Naive thymus-derived CD4-positive, alpha-beta T cell (primary cell): ENCODE measurements at regions not wholly inside any gene's neighbourhood (a gene's known extent, or its start where the extent isn't known, plus 50 kb on each side); places are given as distances from the start of the nearest gene placed in this dataset.
A peak's percentile ranks its signal among the peaks of the same experiment; 100 is the strongest.
"Not testable (repeated sequence)": the region's sequence is repeated elsewhere in the genome, so short reads cannot be mapped to it uniquely, and the experiment has no call there.

Experiments
- ATAC-seq: fragments of 150-1000 bp; cut with Tn5 transposase; 2 replicates; pipeline ENCODE4 v1.10.0; 2021; ENCODE audit warnings: mild to moderate bottlenecking, moderate library complexity
- CTCF ChIA-PET: fragments of 350-600 bp; sonication (Branson Sonifier 250); formaldehyde crosslinking; loops from one replicate; lab custom pipeline; 2021; ENCODE audit warnings: antibody characterized with exemption; lab: Charles Lee
- POLR2A ChIA-PET: fragments of 350-600 bp; sonication (Branson Sonifier 250); formaldehyde crosslinking; loops from one replicate; lab custom pipeline; 2021; ENCODE audit warnings: antibody characterized with exemption, inconsistent platforms; lab: Charles Lee
- DNase-seq, 9 donors: peaks; one replicate each; pipeline versions ENCODE4 v3.0.0 to v3.0.0-alpha.2; 2020 to 2022; ENCODE audit warnings: mixed read lengths in 1 of 9
- H3K27ac ChIP-seq: one replicate; pipeline ENCODE4 v1.7.0; 2013; ENCODE audit warnings: mild to moderate bottlenecking, low read depth, low read length, moderate library complexity
- H3K27me3 ChIP-seq, 2 donors: one replicate each; pipeline ENCODE4 v1.7.0; 2013; ENCODE audit warnings: low read length in 2 of 2, mild to moderate bottlenecking in 2 of 2, moderate library complexity in 2 of 2; ENCODE audit not compliant: control insufficient read depth in 2 of 2, insufficient read depth in 2 of 2
- H3K36me3 ChIP-seq, 3 experiments: 1 replicate in 2 of 3; 2 replicates in 1 of 3; pipeline ENCODE4 v1.7.0; 2013; ENCODE audit warnings: low read length in 3 of 3, mild to moderate bottlenecking in 3 of 3, moderate library complexity in 1 of 3; ENCODE audit not compliant: insufficient read depth in 3 of 3, control insufficient read depth in 2 of 3
- H3K4me1 ChIP-seq, 2 donors: one replicate each; pipeline ENCODE4 v1.7.0; 2013; ENCODE audit warnings: low read length in 2 of 2, mild to moderate bottlenecking in 2 of 2, moderate library complexity in 1 of 2; ENCODE audit not compliant: control insufficient read depth in 2 of 2, insufficient read depth in 2 of 2
- H3K4me3 ChIP-seq: 2 replicates; pipeline ENCODE4 v1.7.0; 2013; ENCODE audit warnings: mild to moderate bottlenecking, low read length
- H3K9me3 ChIP-seq, 3 experiments: 1 replicate in 2 of 3; 2 replicates in 1 of 3; pipeline ENCODE4 v1.7.0; 2013; ENCODE audit warnings: low read length in 3 of 3; ENCODE audit not compliant: control insufficient read depth in 2 of 3
- H3K27ac Mint-ChIP-seq, 9 donors: one replicate each; pipeline ENCODE4 v1.8.0; 2020 to 2022; ENCODE audit warnings: mixed read lengths in 9 of 9, mild to moderate bottlenecking in 8 of 9, moderate library complexity in 5 of 9, inconsistent platforms in 2 of 9
- H3K27me3 Mint-ChIP-seq, 5 donors: one replicate each; pipeline ENCODE4 v1.8.0; 2021 to 2022; ENCODE audit warnings: mixed read lengths in 5 of 5, mild to moderate bottlenecking in 1 of 5
- H3K36me3 Mint-ChIP-seq, 5 donors: one replicate each; pipeline ENCODE4 v1.8.0; 2020 to 2022; ENCODE audit warnings: mixed read lengths in 5 of 5, mild to moderate bottlenecking in 3 of 5, inconsistent platforms in 1 of 5
- H3K4me1 Mint-ChIP-seq, 7 donors: one replicate each; pipeline ENCODE4 v1.8.0; 2020 to 2022; ENCODE audit warnings: mixed read lengths in 7 of 7, mild to moderate bottlenecking in 3 of 7, inconsistent platforms in 1 of 7
- H3K4me3 Mint-ChIP-seq, 10 donors: one replicate each; pipeline ENCODE4 v1.8.0; 2020 to 2022; ENCODE audit warnings: mild to moderate bottlenecking in 10 of 10, mixed read lengths in 10 of 10, moderate library complexity in 6 of 10, inconsistent platforms in 2 of 10
- H3K9me3 Mint-ChIP-seq, 11 donors: one replicate each; pipeline ENCODE4 v1.8.0; 2020 to 2022; ENCODE audit warnings: mixed read lengths in 11 of 11, mild to moderate bottlenecking in 4 of 11, inconsistent platforms in 1 of 11, moderate library complexity in 1 of 11
- intact Hi-C, 2 donors: fragments of 100-400 bp; cut with micrococcal nuclease; formaldehyde crosslinking; loops; one replicate each; pipeline ENCODE4 v1.15.1; 2023

GRCh38 chr17:70953140-70953539 lies 783.8 kb downstream of the KCNJ2 start:
- POLR2A ChIA-PET, H3K4me1 ChIP-seq, ATAC-seq, H3K4me1 Mint-ChIP-seq, H3K27ac Mint-ChIP-seq, H3K9me3 ChIP-seq, intact Hi-C loops, H3K27ac ChIP-seq, DNase-seq, H3K4me3 ChIP-seq, CTCF ChIA-PET, H3K4me3 Mint-ChIP-seq, H3K27me3 Mint-ChIP-seq, H3K27me3 ChIP-seq, H3K36me3 Mint-ChIP-seq, H3K36me3 ChIP-seq: not testable (repeated sequence)
- H3K9me3 Mint-ChIP-seq, result peaks cover 0 to 35% (median 13%) of the 10 kb centered on the region in 11 donors

- no peaks in the 10 kb centered on the region for H3K27me3 ChIP-seq
- POLR2A ChIA-PET, result no interaction called here
- no peaks in the 10 kb centered on the region for H3K4me1 ChIP-seq
- no peaks in the 10 kb centered on the region for H3K36me3 Mint-ChIP-seq
- H3K27me3 Mint-ChIP-seq, result no peaks in the 10 kb centered on the region
- no peaks in the 10 kb centered on the region for H3K4me1 Mint-ChIP-seq
- CTCF ChIA-PET, result no interaction called here
- H3K9me3 Mint-ChIP-seq, result peaks cover 0 to 27% (median 11%) of the 10 kb centered on the region in 11 donors
- H3K9me3 ChIP-seq, result no peaks in the 10 kb centered on the region
- no peak for ATAC-seq
- no peaks in the 10 kb centered on the region for H3K36me3 ChIP-seq
- DNase-seq, result no peak
- H3K4me3 Mint-ChIP-seq, result no peak overlapping the region
- H3K27ac ChIP-seq, result no peak overlapping the region
- no peak overlapping the region for H3K4me3 ChIP-seq
- intact Hi-C loops, result no loop called here
- H3K27ac Mint-ChIP-seq, result no peak overlapping the region
Measured at GRCh38 chr17:70955441-70955840, 786.1 kb downstream of the KCNJ2 start.

GRCh38 chr17:70956726-70957125 lies 787.4 kb downstream of the KCNJ2 start:
- Histone ChIP-seq H3K4me1 (no peaks in the 10 kb centered on the region), H3K27me3 (no peaks in the 10 kb centered on the region), H3K9me3 (no peaks in the 10 kb centered on the region), H3K4me3 (no peak overlapping the region), H3K27ac (no peak overlapping the region), H3K36me3 (no peaks in the 10 kb centered on the region)
- Mint-ChIP-seq H3K27ac (no peak overlapping the region), H3K9me3 (peaks cover 0 to 18% (median 8%) of the 10 kb centered on the region in 11 donors), H3K36me3 (no peaks in the 10 kb centered on the region), H3K27me3 (no peaks in the 10 kb centered on the region), H3K4me3 (no peak overlapping the region), H3K4me1 (no peaks in the 10 kb centered on the region)
- no peak for ATAC-seq
- no peak for DNase-seq
- CTCF ChIA-PET, result no interaction called here
- intact Hi-C loops, result no loop called here
- POLR2A ChIA-PET, result no interaction called here

- no peak for DNase-seq
- ChIA-PET POLR2A (no interaction called here), CTCF (no interaction called here)
- H3K27me3 Mint-ChIP-seq, result no peaks in the 10 kb centered on the region
- no peaks in the 10 kb centered on the region for H3K4me1 ChIP-seq
- no peaks in the 10 kb centered on the region for H3K9me3 ChIP-seq
- H3K27ac ChIP-seq, result no peak overlapping the region
- no peak overlapping the region for H3K27ac Mint-ChIP-seq
- H3K36me3 ChIP-seq, result no peaks in the 10 kb centered on the region
- peaks cover 0 to 15% (median 4%) of the 10 kb centered on the region in 11 donors for H3K9me3 Mint-ChIP-seq
- no peaks in the 10 kb centered on the region for H3K36me3 Mint-ChIP-seq
- no peaks in the 10 kb centered on the region for H3K27me3 ChIP-seq
- intact Hi-C loops, result no loop called here
- no peak for ATAC-seq
- H3K4me3 ChIP-seq, result no peak overlapping the region
- H3K4me1 Mint-ChIP-seq, result no peaks in the 10 kb centered on the region
- H3K4me3 Mint-ChIP-seq, result no peak overlapping the region
Measured at GRCh38 chr17:70961341-70961740, 792.0 kb downstream of the KCNJ2 start.

GRCh38 chr17:70968302-70968701 lies 799.0 kb downstream of the KCNJ2 start:
- peaks cover 0 to 33% (median 5%) of the 10 kb centered on the region in 11 donors for H3K9me3 Mint-ChIP-seq
- CTCF ChIA-PET, result no interaction called here
- intact Hi-C loops, result no loop called here

GRCh38 chr17:70969521-70970034 lies 800.2 kb downstream of the KCNJ2 start:
- Histone ChIP-seq H3K27ac (no peak overlapping the region), H3K4me3 (no peak overlapping the region), H3K9me3 (no peaks in the 10 kb centered on the region), H3K4me1 (no peaks in the 10 kb centered on the region), H3K27me3 (no peaks in the 10 kb centered on the region), H3K36me3 (no peaks in the 10 kb centered on the region)
- DNase-seq, result no peak
- Mint-ChIP-seq H3K4me3 (peak overlapping the region in 1 of 10 donors; percentile 35), H3K9me3 (peaks cover 0 to 28% (median 5%) of the 10 kb centered on the region in 11 donors), H3K27ac (no peak overlapping the region), H3K27me3 (no peaks in the 10 kb centered on the region), H3K36me3 (no peaks in the 10 kb centered on the region), H3K4me1 (no peaks in the 10 kb centered on the region)
- ATAC-seq, result no peak
- POLR2A ChIA-PET, result no interaction called here
- intact Hi-C loops, result no loop called here
- CTCF ChIA-PET, result no interaction called here

More at GRCh38 chr17:70968302-70968701, 799.0 kb downstream of the KCNJ2 start:
- no peaks in the 10 kb centered on the region for H3K27me3 ChIP-seq
- no peaks in the 10 kb centered on the region for H3K4me1 ChIP-seq
- no peaks in the 10 kb centered on the region for H3K36me3 Mint-ChIP-seq
- no peak overlapping the region for H3K4me3 Mint-ChIP-seq
- H3K4me3 ChIP-seq, result no peak overlapping the region
- no peaks in the 10 kb centered on the region for H3K27me3 Mint-ChIP-seq
- no peak overlapping the region for H3K27ac ChIP-seq
- H3K27ac Mint-ChIP-seq, result no peak overlapping the region
- H3K4me1 Mint-ChIP-seq, result no peaks in the 10 kb centered on the region
- no peaks in the 10 kb centered on the region for H3K36me3 ChIP-seq
- POLR2A ChIA-PET, result no interaction called here
- DNase-seq, result no peak
- no peak for ATAC-seq
- no peaks in the 10 kb centered on the region for H3K9me3 ChIP-seq

- Histone ChIP-seq H3K4me1 (no peaks in the 10 kb centered on the region), H3K4me3 (no peak overlapping the region), H3K36me3 (no peaks in the 10 kb centered on the region), H3K27ac (no peak overlapping the region), H3K27me3 (no peaks in the 10 kb centered on the region), H3K9me3 (peaks cover 0 to 10% (median 0%) of the 10 kb centered on the region in 3 experiments)
- Mint-ChIP-seq H3K27ac (no peak overlapping the region), H3K4me1 (no peaks in the 10 kb centered on the region), H3K36me3 (no peaks in the 10 kb centered on the region), H3K9me3 (peaks cover 0 to 16% (median 9%) of the 10 kb centered on the region in 11 donors), H3K4me3 (no peak overlapping the region), H3K27me3 (no peaks in the 10 kb centered on the region)
- POLR2A ChIA-PET, result no interaction called here
- CTCF ChIA-PET, result no interaction called here
- DNase-seq (no peak), ATAC-seq (no peak)
- intact Hi-C loops, result no loop called here
Measured at GRCh38 chr17:70976447-70976846, 807.1 kb downstream of the KCNJ2 start.
